ENCODE measurements at regions not wholly inside any gene's neighbourhood (a gene's known extent, or its start where the extent isn't known, plus 50 kb on each side); places are given as distances from the start of the nearest gene placed in this dataset.

- Histone ChIP-seq H3K4me1 (ENCODE audit: insufficient read depth, low read length) (no peaks in the 10 kb centered on the region), H3K4me3 (ENCODE audit: low read length) (no peak overlapping the region), H3K9me3 (ENCODE audit: low read length) (no peaks in the 10 kb centered on the region), H3K27me3 (ENCODE audit: insufficient read depth, low read length, poor library complexity, severe bottlenecking) (no peaks in the 10 kb centered on the region), H3K36me3 (ENCODE audit: insufficient read depth, low read length) (no peaks in the 10 kb centered on the region), H3K27ac (ENCODE audit: low read depth, low read length) (no peak overlapping the region)
- ChIA-PET CTCF (no interaction called here), POLR2A (no interaction called here)
- Mint-ChIP-seq H3K4me3 (no peak overlapping the region), H3K9me3 (no peaks in the 10 kb centered on the region), H3K36me3 (peaks cover 0 to 3% (median 0%) of the 10 kb centered on the region in 3 donors), H3K27ac (no peak overlapping the region), H3K27me3 (peaks cover 0 to 29% of the 10 kb centered on the region in 2 donors), H3K4me1 (no peaks in the 10 kb centered on the region)
- no peak for DNase-seq
These were observed 139.7 kb upstream of the MAF start for GRCh38 chr16:79740252-79740651.

DNA sequence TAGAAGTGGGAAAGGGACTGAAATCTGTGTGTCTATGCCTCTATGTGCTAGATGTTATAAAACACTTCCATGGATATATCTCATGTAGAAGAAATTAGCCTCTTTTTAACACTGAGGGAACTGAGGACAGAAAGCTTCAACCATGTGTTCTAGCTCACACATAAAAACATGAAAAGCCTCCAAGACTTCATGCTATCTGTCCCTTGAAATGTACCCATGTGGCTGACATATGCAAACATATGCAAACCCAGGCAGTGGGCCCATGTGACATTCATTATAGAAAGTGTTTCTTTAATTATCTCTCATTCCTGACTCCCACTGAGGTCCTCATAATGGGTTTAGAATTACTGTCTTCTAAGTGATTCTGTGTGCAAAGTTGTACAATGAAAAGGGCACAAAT is 134.7 kb upstream of the MAF start:
- DNase-seq, result no peak
- no peaks in the 10 kb centered on the region for H3K4me1 Mint-ChIP-seq
- Histone ChIP-seq H3K27ac (ENCODE audit: low read depth, low read length) (no peak overlapping the region), H3K9me3 (ENCODE audit: low read length) (no peaks in the 10 kb centered on the region), H3K4me3 (ENCODE audit: low read length) (no peak overlapping the region), H3K27me3 (ENCODE audit: insufficient read depth, low read length, poor library complexity, severe bottlenecking) (no peaks in the 10 kb centered on the region), H3K4me1 (ENCODE audit: insufficient read depth, low read length) (no peaks in the 10 kb centered on the region), H3K36me3 (ENCODE audit: insufficient read depth, low read length) (no peaks in the 10 kb centered on the region)
- no peak overlapping the region for H3K27ac Mint-ChIP-seq
- no peak overlapping the region for H3K4me3 Mint-ChIP-seq
- ChIA-PET CTCF (interaction anchor here (0.6 kb wide), 1 partner anchor 13 kb away, joined by 4 read pairs; no protein-coding TSS in a partner anchor), POLR2A (no interaction called here)
- no peaks in the 10 kb centered on the region for H3K9me3 Mint-ChIP-seq
- H3K36me3 Mint-ChIP-seq, result no peaks in the 10 kb centered on the region
- peaks cover 3 to 35% of the 10 kb centered on the region in 2 donors for H3K27me3 Mint-ChIP-seq

GRCh38 chr16:79734721-79735120 is 134.2 kb upstream of the MAF start:
- Histone ChIP-seq H3K4me3 (ENCODE audit: low read length) (no peak overlapping the region), H3K27ac (ENCODE audit: low read depth, low read length) (no peak overlapping the region), H3K4me1 (ENCODE audit: insufficient read depth, low read length) (no peaks in the 10 kb centered on the region), H3K36me3 (ENCODE audit: insufficient read depth, low read length) (no peaks in the 10 kb centered on the region), H3K27me3 (ENCODE audit: insufficient read depth, low read length, poor library complexity, severe bottlenecking) (no peaks in the 10 kb centered on the region), H3K9me3 (ENCODE audit: low read length) (no peaks in the 10 kb centered on the region)
- Mint-ChIP-seq H3K36me3 (no peaks in the 10 kb centered on the region), H3K4me1 (no peaks in the 10 kb centered on the region), H3K27ac (no peak overlapping the region), H3K4me3 (no peak overlapping the region), H3K9me3 (no peaks in the 10 kb centered on the region), H3K27me3 (peaks cover 3 to 33% of the 10 kb centered on the region in 2 donors)
- ChIA-PET CTCF (no interaction called here), POLR2A (no interaction called here)
- DNase-seq, result no peak

GRCh38 chr16:79728923-79729240 is 128.3 kb upstream of the MAF start:
- Histone ChIP-seq H3K27me3 (ENCODE audit: insufficient read depth, low read length, poor library complexity, severe bottlenecking) (no peaks in the 10 kb centered on the region), H3K4me3 (ENCODE audit: low read length) (no peak overlapping the region), H3K4me1 (ENCODE audit: insufficient read depth, low read length) (no peaks in the 10 kb centered on the region), H3K36me3 (ENCODE audit: insufficient read depth, low read length) (no peaks in the 10 kb centered on the region), H3K27ac (ENCODE audit: low read depth, low read length) (no peak overlapping the region), H3K9me3 (ENCODE audit: low read length) (no peaks in the 10 kb centered on the region)
- H3K27ac Mint-ChIP-seq, result no peak overlapping the region
- no peak overlapping the region for H3K4me3 Mint-ChIP-seq
- H3K4me1 Mint-ChIP-seq, result no peaks in the 10 kb centered on the region
- CTCF ChIA-PET, result no interaction called here
- POLR2A ChIA-PET, result no interaction called here
- no peaks in the 10 kb centered on the region for H3K9me3 Mint-ChIP-seq
- no peak for DNase-seq
- no peaks in the 10 kb centered on the region for H3K36me3 Mint-ChIP-seq
- H3K27me3 Mint-ChIP-seq, result peaks cover 10 to 11% of the 10 kb centered on the region in 2 donors

- ChIA-PET CTCF (no interaction called here), POLR2A (no interaction called here)
- H3K27me3 ChIP-seq (ENCODE audit: insufficient read depth, low read length, poor library complexity, severe bottlenecking), result no peaks in the 10 kb centered on the region
- peaks cover 5 to 10% of the 10 kb centered on the region in 2 donors for H3K27me3 Mint-ChIP-seq
- H3K4me3 ChIP-seq (ENCODE audit: low read length), result no peak overlapping the region
- peak overlapping the region in 1 of 8 donors; percentile 45 for H3K27ac Mint-ChIP-seq
- no peaks in the 10 kb centered on the region for H3K36me3 ChIP-seq (ENCODE audit: insufficient read depth, low read length)
- H3K9me3 ChIP-seq (ENCODE audit: low read length), result no peaks in the 10 kb centered on the region
- H3K4me3 Mint-ChIP-seq, result no peak overlapping the region
- no peak overlapping the region for H3K27ac ChIP-seq (ENCODE audit: low read depth, low read length)
- H3K4me1 ChIP-seq (ENCODE audit: insufficient read depth, low read length), result no peaks in the 10 kb centered on the region
- DNase-seq, result no peak
- no peaks in the 10 kb centered on the region for H3K36me3 Mint-ChIP-seq
- no peaks in the 10 kb centered on the region for H3K9me3 Mint-ChIP-seq
- no peaks in the 10 kb centered on the region for H3K4me1 Mint-ChIP-seq
These were observed 127.7 kb upstream of the MAF start for GRCh38 chr16:79728048-79728922.

- no peaks in the 10 kb centered on the region for H3K27me3 ChIP-seq (ENCODE audit: insufficient read depth, low read length, poor library complexity, severe bottlenecking)
- no peak overlapping the region for H3K27ac Mint-ChIP-seq
- peaks cover 0 to 3% (median 0%) of the 10 kb centered on the region in 5 donors for H3K9me3 Mint-ChIP-seq
- no peaks in the 10 kb centered on the region for H3K9me3 ChIP-seq (ENCODE audit: low read length)
- no peaks in the 10 kb centered on the region for H3K4me1 ChIP-seq (ENCODE audit: insufficient read depth, low read length)
- H3K27ac ChIP-seq (ENCODE audit: low read depth, low read length), result no peak overlapping the region
- POLR2A ChIA-PET, result no interaction called here
- H3K36me3 Mint-ChIP-seq, result no peaks in the 10 kb centered on the region
- no peak overlapping the region for H3K4me3 Mint-ChIP-seq
- CTCF ChIA-PET, result no interaction called here
- H3K4me3 ChIP-seq (ENCODE audit: low read length), result no peak overlapping the region
- H3K4me1 Mint-ChIP-seq, result no peaks in the 10 kb centered on the region
- DNase-seq, result no peak
- no peaks in the 10 kb centered on the region for H3K36me3 ChIP-seq (ENCODE audit: insufficient read depth, low read length)
- H3K27me3 Mint-ChIP-seq, result peaks cover 5 to 10% of the 10 kb centered on the region in 2 donors
These were observed 126.4 kb upstream of the MAF start for GRCh38 chr16:79726902-79727301.

DNA sequence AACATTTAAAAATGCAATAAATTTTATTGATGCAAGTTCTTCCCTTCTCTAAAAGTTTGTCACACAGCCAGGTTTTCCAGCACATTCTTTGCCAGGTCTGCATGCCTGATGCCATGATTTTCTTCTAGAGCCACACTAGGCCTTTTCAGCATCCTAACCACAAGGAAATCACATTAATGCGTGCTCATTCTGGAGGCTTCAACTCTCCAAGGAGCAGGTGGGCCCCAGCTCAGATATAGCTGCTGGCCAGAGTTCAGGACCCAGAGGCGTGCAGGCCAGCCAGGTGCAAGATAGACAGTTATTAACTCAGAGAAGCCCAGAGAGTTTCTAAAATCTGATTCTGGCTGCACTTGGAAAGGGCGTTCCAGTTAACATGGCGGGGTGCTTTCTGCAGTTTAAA is 124.5 kb upstream of the MAF start:
- Mint-ChIP-seq H3K4me1 (no peaks in the 10 kb centered on the region), H3K9me3 (peaks cover 0 to 3% (median 0%) of the 10 kb centered on the region in 5 donors), H3K27me3 (peaks cover 8 to 10% of the 10 kb centered on the region in 2 donors), H3K27ac (peak overlapping the region in 1 of 8 donors; percentile 17), H3K36me3 (no peaks in the 10 kb centered on the region), H3K4me3 (no peak overlapping the region)
- no peaks in the 10 kb centered on the region for H3K36me3 ChIP-seq (ENCODE audit: insufficient read depth, low read length)
- no peaks in the 10 kb centered on the region for H3K27me3 ChIP-seq (ENCODE audit: insufficient read depth, low read length, poor library complexity, severe bottlenecking)
- H3K27ac ChIP-seq (ENCODE audit: low read depth, low read length), result no peak overlapping the region
- H3K4me3 ChIP-seq (ENCODE audit: low read length), result no peak overlapping the region
- ChIA-PET CTCF (no interaction called here), POLR2A (no interaction called here)
- H3K4me1 ChIP-seq (ENCODE audit: insufficient read depth, low read length), result no peaks in the 10 kb centered on the region
- no peak for DNase-seq
- H3K9me3 ChIP-seq (ENCODE audit: low read length), result no peaks in the 10 kb centered on the region

DNA sequence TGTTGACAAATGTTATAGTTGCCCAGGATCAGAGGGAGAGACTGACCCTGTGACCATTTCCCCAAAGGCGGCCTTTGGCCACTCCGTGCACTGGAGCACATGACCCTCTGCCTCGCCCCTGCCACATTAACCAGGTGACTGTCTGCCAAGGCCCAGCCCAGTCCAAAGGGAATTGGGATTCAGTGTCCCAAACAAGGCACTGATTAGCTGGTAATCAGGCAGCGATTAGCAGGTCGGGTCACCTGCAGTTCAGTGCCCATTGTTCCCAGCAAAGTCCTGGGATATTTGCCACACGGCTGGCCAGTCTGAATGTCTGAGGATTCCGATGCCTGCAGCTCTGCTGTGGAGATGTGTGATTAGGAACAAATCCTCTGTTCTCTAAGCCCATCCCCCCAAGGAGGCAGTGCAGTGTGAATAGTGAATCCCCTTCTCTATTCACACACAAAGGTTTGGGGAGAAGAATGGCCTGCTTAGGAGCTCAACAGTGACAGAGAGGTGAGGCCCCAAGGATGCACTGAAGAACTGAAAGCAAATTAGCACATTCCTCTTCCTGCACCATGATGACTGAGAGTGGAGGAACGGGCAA is 123.1 kb upstream of the MAF start:
- Mint-ChIP-seq H3K36me3 (no peaks in the 10 kb centered on the region), H3K4me3 (no peak overlapping the region), H3K27me3 (peaks cover 12 to 16% of the 10 kb centered on the region in 2 donors), H3K4me1 (no peaks in the 10 kb centered on the region), H3K27ac (no peak overlapping the region), H3K9me3 (peaks cover 0 to 3% (median 0%) of the 10 kb centered on the region in 5 donors)
- no peaks in the 10 kb centered on the region for H3K4me1 ChIP-seq (ENCODE audit: insufficient read depth, low read length)
- DNase-seq, result no peak
- no peak overlapping the region for H3K27ac ChIP-seq (ENCODE audit: low read depth, low read length)
- H3K9me3 ChIP-seq (ENCODE audit: low read length), result no peaks in the 10 kb centered on the region
- no peak overlapping the region for H3K4me3 ChIP-seq (ENCODE audit: low read length)
- ChIA-PET CTCF (no interaction called here), POLR2A (no interaction called here)
- H3K27me3 ChIP-seq (ENCODE audit: insufficient read depth, low read length, poor library complexity, severe bottlenecking), result no peaks in the 10 kb centered on the region
- H3K36me3 ChIP-seq (ENCODE audit: insufficient read depth, low read length), result no peaks in the 10 kb centered on the region

Data from CD8-positive, alpha-beta memory T cell (primary cell).